CD14-positive monocyte (primary cell): ENCODE measurements at regions not wholly inside any gene's neighbourhood (a gene's known extent, or its start where the extent isn't known, plus 50 kb on each side); places are given as distances from the start of the nearest gene placed in this dataset.

Experiments
- DNase-seq, 3 donors: peaks; one replicate each; pipeline ENCODE4 v3.0.0-alpha.2; 2011 to 2022
- H2AFZ ChIP-seq: 2 replicates; pipeline ENCODE4 v1.6.0; 2012; ENCODE audit warnings: mild to moderate bottlenecking, low read depth, low read length, inconsistent platforms; ENCODE audit not compliant: insufficient read depth, poor library complexity, severe bottlenecking
- H3K27ac ChIP-seq, 2 donors: 1 replicate in 1 of 2; 2 replicates in 1 of 2; pipeline ENCODE4 v1.5.1; 2012 to 2013; ENCODE audit warnings: low read length in 2 of 2, control low read depth in 1 of 2, inconsistent platforms in 1 of 2, low read depth in 1 of 2, mild to moderate bottlenecking in 1 of 2
- H3K27me3 ChIP-seq, 2 donors: one replicate each; pipeline versions ENCODE4 v1.6.0 to v1.6.1; 2011 to 2013; ENCODE audit warnings: low read length in 2 of 2; ENCODE audit not compliant: control insufficient read depth in 2 of 2, insufficient read depth in 2 of 2
- H3K36me3 ChIP-seq, 2 donors: replicated peaks in 1 of 2; 1 replicate in 1 of 2; 2 replicates in 1 of 2; pipeline versions ENCODE4 v1.5.1 to v1.6.1; 2012 to 2013; ENCODE audit warnings: low read length in 2 of 2, control low read depth in 1 of 2, inconsistent platforms in 1 of 2, mild to moderate bottlenecking in 1 of 2; ENCODE audit not compliant: insufficient read depth in 2 of 2, control insufficient read depth in 1 of 2
- H3K4me1 ChIP-seq, 2 donors: 1 replicate in 1 of 2; 2 replicates in 1 of 2; pipeline versions ENCODE4 v1.5.1 to v1.6.1; 2012 to 2013; ENCODE audit warnings: low read length in 2 of 2, control low read depth in 1 of 2, inconsistent platforms in 1 of 2, mild to moderate bottlenecking in 1 of 2, moderate library complexity in 1 of 2; ENCODE audit not compliant: insufficient read depth in 2 of 2, control insufficient read depth in 1 of 2
- H3K4me2 ChIP-seq: replicated peaks from 2 replicates; pipeline ENCODE3; 2012; ENCODE audit warnings: low read length, moderate library complexity, mild to moderate bottlenecking; ENCODE audit not compliant: poor library complexity, severe bottlenecking; ENCODE audit errors: extremely low read depth
- H3K4me3 ChIP-seq, 3 experiments: fragments of 200-600 bp in 1 of 3; sonication (generic) in 1 of 3; replicated peaks in 1 of 3; 1 replicate in 2 of 3; 2 replicates in 1 of 3; pipeline ENCODE4 v1.5.1; 2011 to 2013; ENCODE audit warnings: low read length in 3 of 3, mild to moderate bottlenecking in 3 of 3, control low read depth in 2 of 3, low read depth in 2 of 3, inconsistent platforms in 1 of 3, moderate library complexity in 1 of 3
- H3K79me2 ChIP-seq: 2 replicates; pipeline ENCODE4 v1.6.0; 2012; ENCODE audit warnings: mild to moderate bottlenecking, control low read depth, inconsistent platforms, low read length, moderate library complexity; ENCODE audit not compliant: insufficient read depth
- H3K9ac ChIP-seq: 2 replicates; pipeline ENCODE4 v1.6.0; 2017; ENCODE audit warnings: low read length, mild to moderate bottlenecking; ENCODE audit not compliant: insufficient read depth, poor library complexity, severe bottlenecking
- H3K9me3 ChIP-seq, 2 donors: replicated peaks in 1 of 2; 1 replicate in 1 of 2; 2 replicates in 1 of 2; pipeline versions ENCODE4 v1.5.1 to v1.6.1; 2012 to 2013; ENCODE audit warnings: low read length in 2 of 2, control low read depth in 1 of 2; ENCODE audit not compliant: control insufficient read depth in 1 of 2, insufficient read depth in 1 of 2
- H4K20me1 ChIP-seq: 2 replicates; pipeline ENCODE4 v1.6.0; 2012; ENCODE audit warnings: mild to moderate bottlenecking, low read length, control low read depth, moderate library complexity; ENCODE audit not compliant: insufficient read depth
- H3K27ac Mint-ChIP-seq, 7 donors: one replicate each; pipeline ENCODE4 v1.8.0; 2020; ENCODE audit warnings: mild to moderate bottlenecking in 7 of 7, mixed read lengths in 7 of 7, moderate library complexity in 6 of 7, inconsistent platforms in 2 of 7
- H3K27me3 Mint-ChIP-seq, 3 donors: one replicate each; pipeline ENCODE4 v1.8.0; 2021 to 2022; ENCODE audit warnings: low read depth in 3 of 3, mild to moderate bottlenecking in 3 of 3, mixed read lengths in 3 of 3, moderate library complexity in 3 of 3, inconsistent platforms in 1 of 3
- H3K36me3 Mint-ChIP-seq, 2 donors: one replicate each; pipeline ENCODE4 v1.8.0; 2020; ENCODE audit warnings: mixed read lengths in 2 of 2, inconsistent platforms in 1 of 2, mild to moderate bottlenecking in 1 of 2
- H3K4me1 Mint-ChIP-seq: one replicate; pipeline ENCODE4 v1.8.0; 2020; ENCODE audit warnings: mild to moderate bottlenecking, mixed read lengths
- H3K4me3 Mint-ChIP-seq, 2 donors: one replicate each; pipeline ENCODE4 v1.8.0; 2020; ENCODE audit warnings: mild to moderate bottlenecking in 2 of 2, mixed read lengths in 2 of 2, moderate library complexity in 1 of 2
- H3K9me3 Mint-ChIP-seq, 7 donors: one replicate each; pipeline ENCODE4 v1.8.0; 2020 to 2022; ENCODE audit warnings: mixed read lengths in 7 of 7, mild to moderate bottlenecking in 6 of 7, moderate library complexity in 6 of 7, inconsistent platforms in 2 of 7
- WGBS: methylation state at CpG from one replicate; pipeline ENCODE4 v1.1.5; 2013; ENCODE audit warnings: missing lambda C conversion rate; ENCODE audit not compliant: insufficient coverage; 5-methylcytosine and 5-hydroxymethylcytosine counted together
- intact Hi-C, 2 donors: fragments of 100-400 bp; cut with micrococcal nuclease; formaldehyde crosslinking; loops; one replicate each; pipeline versions ENCODE4 v1.15.0 to v1.15.1; 2023
- TF ChIP-seq, protein P1 (sequence below): fragments of 200-600 bp; IDR thresholded peaks from one replicate; pipeline ENCODE4 v1.8.0; 2022; ENCODE audit warnings: antibody characterized with exemption, mild to moderate bottlenecking

GRCh38 chr5:173744551-173744950 lies 128.1 kb upstream of the BOD1 start:
- Histone ChIP-seq H3K4me1 (peaks cover 50 to 51% of the 10 kb centered on the region in 2 donors), H2AFZ (no peak overlapping the region), H3K9ac (no peak overlapping the region), H3K4me3 (no peak overlapping the region), H3K36me3 (no peaks in the 10 kb centered on the region), H3K27ac (peak overlapping the region; percentile 13 to 47), H3K4me2 (no peak overlapping the region), H4K20me1 (no peaks in the 10 kb centered on the region), H3K9me3 (no peaks in the 10 kb centered on the region), H3K27me3 (no peaks in the 10 kb centered on the region), H3K79me2 (no peaks in the 10 kb centered on the region)
- Mint-ChIP-seq H3K9me3 (peaks cover 0 to 2% (median 0%) of the 10 kb centered on the region in 7 donors), H3K36me3 (peaks cover 0 to 2% of the 10 kb centered on the region in 2 donors), H3K4me3 (no peak overlapping the region), H3K27ac (peak overlapping the region; percentile 55 to 89 (median 82)), H3K4me1 (peaks cover 58% of the 10 kb centered on the region), H3K27me3 (peaks cover 0 to 6% (median 0%) of the 10 kb centered on the region in 3 donors)
- no peak for DNase-seq
- TF ChIP-seq, protein P1, sequence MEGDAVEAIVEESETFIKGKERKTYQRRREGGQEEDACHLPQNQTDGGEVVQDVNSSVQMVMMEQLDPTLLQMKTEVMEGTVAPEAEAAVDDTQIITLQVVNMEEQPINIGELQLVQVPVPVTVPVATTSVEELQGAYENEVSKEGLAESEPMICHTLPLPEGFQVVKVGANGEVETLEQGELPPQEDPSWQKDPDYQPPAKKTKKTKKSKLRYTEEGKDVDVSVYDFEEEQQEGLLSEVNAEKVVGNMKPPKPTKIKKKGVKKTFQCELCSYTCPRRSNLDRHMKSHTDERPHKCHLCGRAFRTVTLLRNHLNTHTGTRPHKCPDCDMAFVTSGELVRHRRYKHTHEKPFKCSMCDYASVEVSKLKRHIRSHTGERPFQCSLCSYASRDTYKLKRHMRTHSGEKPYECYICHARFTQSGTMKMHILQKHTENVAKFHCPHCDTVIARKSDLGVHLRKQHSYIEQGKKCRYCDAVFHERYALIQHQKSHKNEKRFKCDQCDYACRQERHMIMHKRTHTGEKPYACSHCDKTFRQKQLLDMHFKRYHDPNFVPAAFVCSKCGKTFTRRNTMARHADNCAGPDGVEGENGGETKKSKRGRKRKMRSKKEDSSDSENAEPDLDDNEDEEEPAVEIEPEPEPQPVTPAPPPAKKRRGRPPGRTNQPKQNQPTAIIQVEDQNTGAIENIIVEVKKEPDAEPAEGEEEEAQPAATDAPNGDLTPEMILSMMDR: no peak
- intact Hi-C loops: loop anchor here in 1 of 2 donors (5.0 kb wide), 1 partner anchor 33 kb away; no protein-coding TSS in a partner anchor
- WGBS: 92% methylated on average over 5 of the region's 8 CpGs

DNA sequence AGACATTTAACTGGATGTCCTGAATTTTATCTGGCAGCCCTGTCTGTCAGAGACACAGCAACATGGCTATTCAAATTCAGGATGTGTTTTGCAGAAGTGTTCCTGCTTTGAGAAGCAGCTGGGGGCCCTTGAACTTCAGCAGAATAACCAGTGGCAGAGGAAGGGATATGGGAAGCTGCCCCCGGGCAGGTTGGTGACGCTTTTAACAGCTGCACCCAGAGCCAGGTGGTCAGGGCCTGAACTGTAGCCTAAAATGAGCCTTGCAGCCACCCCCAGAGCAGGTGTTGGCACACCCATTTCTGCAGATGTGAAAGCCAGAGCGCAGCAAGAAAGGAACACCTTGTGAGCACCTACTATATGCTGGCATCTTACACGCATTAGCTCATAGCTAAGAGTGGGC lies 128.7 kb upstream of the BOD1 start:
- TF ChIP-seq, protein P1: no peak
- H3K4me1 Mint-ChIP-seq: peaks cover 57% of the 10 kb centered on the region
- Histone ChIP-seq H3K36me3 (no peaks in the 10 kb centered on the region), H3K4me2 (no peak overlapping the region), H3K27me3 (no peaks in the 10 kb centered on the region), H3K27ac (peak overlapping the region; percentile 8 to 13), H3K79me2 (no peaks in the 10 kb centered on the region), H3K4me1 (peaks cover 51 to 52% of the 10 kb centered on the region in 2 donors), H3K4me3 (no peak overlapping the region), H4K20me1 (no peaks in the 10 kb centered on the region), H3K9ac (no peak overlapping the region), H3K9me3 (no peaks in the 10 kb centered on the region), H2AFZ (no peak overlapping the region)
- H3K9me3 Mint-ChIP-seq: peaks cover 0 to 2% (median 0%) of the 10 kb centered on the region in 7 donors
- H3K36me3 Mint-ChIP-seq: no peaks in the 10 kb centered on the region
- peak overlapping the region in 4 of 7 donors; percentile 73 to 81 (median 74) for H3K27ac Mint-ChIP-seq
- 3% methylated on average over 2 of the region's 4 CpGs for WGBS
- H3K4me3 Mint-ChIP-seq: no peak overlapping the region
- intact Hi-C loops: no loop called here
- peak; percentile 25 to 48 (median 39) for DNase-seq
- H3K27me3 Mint-ChIP-seq: peaks cover 0 to 6% (median 0%) of the 10 kb centered on the region in 3 donors
